ENCODE measurements at regions not wholly inside any gene's neighbourhood (a gene's known extent, or its start where the extent isn't known, plus 50 kb on each side); places are given as distances from the start of the nearest gene placed in this dataset.
"Not testable (repeated sequence)": the region's sequence is repeated elsewhere in the genome, so short reads cannot be mapped to it uniquely, and the experiment has no call there.

DNA sequence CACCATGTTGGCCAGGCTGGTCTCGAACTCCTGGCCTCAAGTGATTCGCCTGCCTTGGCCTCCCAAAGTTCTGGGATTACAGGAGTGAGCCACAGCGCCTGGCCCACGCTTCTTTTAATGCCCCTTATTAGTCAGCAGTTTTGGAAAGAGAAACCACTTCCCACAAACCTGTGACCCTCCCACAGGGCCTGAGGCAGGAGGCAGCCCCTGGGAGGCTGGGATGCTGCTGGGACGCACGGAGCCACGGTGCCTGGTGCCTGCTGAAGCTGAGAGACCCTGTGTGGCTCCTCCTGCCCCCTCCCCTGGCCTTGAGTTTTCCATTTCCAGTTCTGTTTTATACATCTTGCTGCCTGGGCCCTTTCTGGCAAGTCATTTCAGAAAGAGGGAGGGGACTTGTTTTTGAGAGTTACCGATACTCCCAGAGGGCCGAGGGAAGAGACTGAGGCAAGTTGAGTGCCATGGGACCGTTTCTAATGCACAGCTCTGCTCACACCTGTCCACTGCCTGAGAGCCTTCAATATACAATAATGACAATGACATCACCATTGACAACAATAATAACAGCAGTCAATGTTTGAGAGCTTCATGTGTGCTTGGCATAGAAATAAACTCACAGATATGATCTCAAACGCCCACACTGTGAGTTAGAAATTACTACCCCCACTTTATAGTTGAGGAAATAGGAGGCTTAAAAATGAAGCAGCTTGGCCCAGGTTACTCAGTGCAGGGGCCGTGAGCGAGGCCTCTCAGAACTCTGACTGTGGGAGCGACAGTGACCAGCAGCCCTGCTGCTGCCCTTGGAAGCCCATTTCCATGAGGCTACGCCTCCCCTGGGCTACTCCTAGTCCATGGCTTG, 78.1 kb upstream of the YWHAQ start:
- DNase-seq: no peak

GRCh38 chr2:9709539-9710285, 78.9 kb upstream of the YWHAQ start:
- no peak for DNase-seq

- DNase-seq: no peak
Observed at GRCh38 chr2:9710311-9710710, 79.5 kb upstream of the YWHAQ start.

DNA sequence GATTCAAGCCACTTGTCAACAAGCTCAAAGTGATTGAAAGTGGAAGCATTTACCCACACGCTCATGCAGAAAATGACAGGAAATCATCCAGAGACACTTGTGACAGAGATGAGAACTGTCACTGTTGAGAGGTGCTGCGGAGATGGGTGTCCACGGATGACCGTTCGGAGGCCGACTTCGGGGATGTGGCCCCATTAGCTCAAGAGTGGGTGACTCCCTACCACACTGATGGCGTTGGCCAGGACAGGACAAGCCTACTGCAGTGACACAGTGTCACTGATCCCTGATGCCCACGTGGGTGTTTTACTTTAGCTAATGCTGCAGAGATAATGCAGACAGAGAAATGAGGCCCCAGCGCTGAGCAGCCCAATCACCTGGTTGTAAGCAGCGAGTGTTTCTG, 81.5 kb upstream of the YWHAQ start:
- no peak for DNase-seq

GRCh38 chr2:9714630-9715214, 83.9 kb upstream of the YWHAQ start:
- DNase-seq: no peak

GRCh38 chr2:9715238-9715637, 84.4 kb upstream of the YWHAQ start:
- no peak for DNase-seq

- no peak for DNase-seq
Observed at GRCh38 chr2:9717886-9718451, 87.2 kb upstream of the YWHAQ start.

GRCh38 chr2:9720352-9721093, 89.7 kb upstream of the YWHAQ start:
- DNase-seq: no peak

- no peak for DNase-seq
Observed at GRCh38 chr2:9721344-9721743, 90.5 kb upstream of the YWHAQ start.

- no peak for DNase-seq
Observed at GRCh38 chr2:9722451-9722850, 91.7 kb upstream of the YWHAQ start.

GRCh38 chr2:9724565-9724964, 93.8 kb upstream of the YWHAQ start:
- DNase-seq: no peak

GRCh38 chr2:9725106-9725505, 94.3 kb upstream of the YWHAQ start:
- DNase-seq: no peak

GRCh38 chr2:9726016-9726415, 95.2 kb upstream of the YWHAQ start:
- DNase-seq: not testable (repeated sequence)

DNA sequence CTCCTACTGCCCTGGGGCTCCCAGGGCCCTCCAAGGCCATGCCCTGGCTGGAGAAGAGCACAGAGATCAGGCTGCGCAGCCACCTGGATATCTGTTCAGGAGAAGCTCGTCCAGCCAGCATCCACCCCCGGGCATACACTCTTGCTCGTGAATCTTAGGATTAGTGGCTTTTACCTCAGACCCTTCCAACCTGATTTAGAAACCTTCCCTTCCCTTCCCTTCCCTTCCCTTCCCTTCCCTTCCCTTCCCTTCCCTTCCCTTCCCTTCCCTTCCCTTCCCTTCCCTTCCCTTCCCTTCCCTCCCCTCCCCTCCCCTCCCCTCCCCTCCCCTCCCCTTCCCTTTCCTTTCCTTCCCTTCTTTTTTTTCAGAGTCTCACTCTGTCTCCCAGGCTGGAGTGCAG, 99.7 kb upstream of the YWHAQ start:
- DNase-seq: not testable (repeated sequence)

GRCh38 chr2:9732824-9733223, 102.0 kb upstream of the YWHAQ start:
- DNase-seq: no peak

GRCh38 chr2:9734308-9734707, 103.5 kb upstream of the YWHAQ start:
- no peak for DNase-seq

- DNase-seq: no peak
Observed at GRCh38 chr2:9735335-9735734, 104.5 kb upstream of the YWHAQ start.

DNA sequence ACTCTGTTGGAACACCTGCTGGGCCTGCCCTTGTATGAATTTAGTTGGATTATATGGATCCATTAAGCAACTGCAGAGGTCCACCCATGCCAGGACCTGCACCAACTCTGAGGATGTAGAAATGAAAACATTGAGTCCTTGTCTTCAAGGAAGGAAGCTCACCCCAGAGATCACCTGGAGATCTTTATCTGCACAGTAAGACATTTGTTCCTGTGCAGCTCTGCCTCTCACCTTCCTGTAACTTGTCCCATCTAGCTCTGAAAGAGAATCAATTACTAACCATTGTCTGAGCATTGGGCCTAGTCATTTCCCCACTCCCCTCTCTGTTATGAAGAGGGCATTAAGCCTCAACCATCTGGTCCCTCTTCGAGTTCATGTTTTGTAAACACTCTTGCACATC, 105.2 kb upstream of the YWHAQ start:
- DNase-seq: no peak

DNA sequence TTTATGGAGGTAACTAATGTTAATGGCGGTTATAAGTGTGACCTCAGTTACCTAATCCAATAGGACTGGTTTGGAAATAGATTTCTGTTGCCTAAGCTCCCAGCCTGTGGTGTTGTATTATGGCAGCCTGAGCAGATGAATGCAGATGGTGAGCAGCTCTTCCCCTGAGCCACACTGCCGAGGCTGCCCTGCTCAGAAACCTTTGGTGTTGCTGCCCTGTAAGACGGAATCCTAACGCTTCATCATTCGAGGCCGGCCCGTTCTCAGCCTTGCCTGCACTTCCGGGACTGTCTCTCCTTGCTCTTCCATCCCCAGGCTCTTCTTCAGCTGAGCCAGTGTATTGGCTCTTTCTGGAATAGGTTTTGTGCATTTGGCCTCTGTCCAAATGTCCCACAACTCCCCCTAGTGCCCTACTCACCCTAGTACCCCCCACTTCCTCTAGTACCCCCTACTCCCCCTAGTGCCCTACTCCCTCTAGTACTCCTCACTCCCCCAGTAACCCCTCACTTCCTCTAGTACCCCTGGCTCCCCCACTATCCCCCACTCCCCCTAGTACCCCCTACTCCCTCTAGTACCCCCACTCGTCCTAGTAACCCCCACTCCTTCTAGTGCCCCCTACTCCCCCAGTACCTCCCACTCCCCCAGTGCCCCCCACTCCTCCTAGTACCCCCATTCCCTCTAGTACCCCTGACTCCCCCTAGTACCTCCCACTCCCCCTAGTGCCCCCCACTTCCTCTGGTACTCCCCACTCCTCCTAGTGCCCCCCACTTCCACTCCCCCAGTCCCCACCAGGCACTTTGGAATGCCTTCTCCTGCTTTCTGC, 106.0 kb upstream of the TAF1B start:
- DNase-seq: no peak

DNA sequence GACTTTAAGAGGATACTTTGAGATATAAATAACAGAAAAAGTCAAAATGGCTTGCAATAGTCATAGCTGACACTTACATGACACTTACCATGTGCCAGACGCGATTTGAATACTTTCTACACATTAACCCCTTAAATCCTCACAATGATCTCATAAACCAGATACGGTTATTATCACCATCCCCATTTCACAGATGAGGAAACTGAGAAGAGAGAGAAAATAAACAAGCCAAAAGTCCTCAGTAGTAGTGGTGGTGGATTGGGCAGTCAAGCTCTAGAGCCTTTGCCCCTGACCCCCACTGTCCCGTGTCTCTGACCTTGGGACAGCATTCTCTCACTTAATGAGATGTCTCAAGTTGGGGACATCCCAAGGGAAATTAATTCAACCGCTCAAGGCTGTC, 105.2 kb upstream of the TAF1B start:
- no peak for DNase-seq
